Tibial artery (tissue), 4 donors: ENCODE measurements at regions not wholly inside any gene's neighbourhood (a gene's known extent, or its start where the extent isn't known, plus 50 kb on each side); places are given as distances from the start of the nearest gene placed in this dataset.

Experiments
- DNase-seq, 2 donors: peaks; one replicate each; pipeline ENCODE4 v3.0.0-alpha.2; 2019
- H3K27ac ChIP-seq, 2 donors: fragments of 200-600 bp; sonication (generic) in 1 of 2; 1 replicate in 1 of 2; 2 replicates in 1 of 2; pipeline ENCODE4 v1.5.1; 2018 to 2019; ENCODE audit warnings: mild to moderate bottlenecking in 1 of 2
- H3K27me3 ChIP-seq, 2 donors: fragments of 200-600 bp; sonication (generic) in 1 of 2; one replicate each; pipeline versions ENCODE4 v1.5.1 to v1.6.0; 2016 to 2019
- H3K36me3 ChIP-seq, 3 donors: fragments of 200-600 bp; sonication (generic) in 2 of 3; one replicate each; pipeline ENCODE4 v1.5.1; 2016 to 2019; ENCODE audit warnings: mild to moderate bottlenecking in 2 of 3
- H3K4me1 ChIP-seq, 4 donors: fragments of 200-600 bp; sonication (generic) in 2 of 4; 1 replicate in 3 of 4; 2 replicates in 1 of 4; pipeline ENCODE4 v1.5.1; 2016 to 2019
- H3K4me3 ChIP-seq, 2 donors: fragments of 200-600 bp; sonication (generic) in 1 of 2; 1 replicate in 1 of 2; 2 replicates in 1 of 2; pipeline ENCODE4 v1.5.1; 2018 to 2019; ENCODE audit warnings: mild to moderate bottlenecking in 2 of 2
- H3K9me3 ChIP-seq, 3 donors: fragments of 200-600 bp; sonication (generic) in 1 of 3; one replicate each; pipeline ENCODE4 v1.5.1; 2016 to 2019
- intact Hi-C: fragments of 100-400 bp; cut with DNase I; formaldehyde crosslinking; loops from one replicate; pipeline ENCODE4 v1.15.0; 2023; ENCODE audit warnings: low total_unique reads
- TF ChIP-seq, protein P1 (sequence below), 2 experiments: fragments of 200-600 bp in 1 of 2; fragments of 450-650 bp in 1 of 2; IDR thresholded peaks; one replicate each; pipeline ENCODE4 v1.5.1; 2017 to 2019; ENCODE audit warnings: antibody characterized with exemption in 2 of 2, mild to moderate bottlenecking in 1 of 2, moderate library complexity in 1 of 2

DNA sequence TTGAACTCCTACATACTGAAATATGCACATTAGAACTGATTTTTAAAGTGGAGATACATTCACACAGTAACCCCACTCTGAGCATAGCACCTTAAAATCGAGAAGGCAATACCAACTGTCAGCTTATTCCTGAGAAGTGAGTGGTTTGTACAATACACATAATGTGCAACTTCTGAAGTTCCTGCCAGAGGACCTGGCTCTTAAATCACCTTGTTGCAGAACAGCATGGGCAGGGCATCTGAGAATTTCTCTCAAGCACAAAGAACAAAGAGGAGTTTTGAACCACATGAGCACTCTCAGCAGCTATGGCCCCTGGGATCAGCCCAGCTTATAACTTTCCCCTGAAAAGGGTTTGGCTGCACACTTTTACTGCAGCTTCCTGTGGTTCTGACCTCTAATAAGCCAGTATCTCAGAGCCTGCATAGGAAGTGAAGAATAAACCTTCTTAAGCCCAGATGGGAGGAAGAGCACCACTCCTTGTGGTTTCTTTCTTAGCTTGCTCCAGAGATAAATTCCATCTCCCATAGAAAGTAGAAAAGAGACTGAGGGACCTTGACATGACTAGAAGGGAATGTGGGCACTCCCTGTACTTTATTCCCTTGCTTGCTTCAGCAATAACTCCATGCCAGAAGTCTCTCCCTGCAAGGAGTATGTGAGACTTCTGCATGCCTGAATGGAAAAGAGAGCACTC, 862.3 kb downstream of the SUCLG1 start:
- H3K9me3 ChIP-seq: peaks cover 0 to 2% (median 0%) of the 10 kb centered on the region in 3 donors
- no peaks in the 10 kb centered on the region for H3K36me3 ChIP-seq
- no peaks in the 10 kb centered on the region for H3K4me1 ChIP-seq
- H3K27me3 ChIP-seq: no peaks in the 10 kb centered on the region
- no peak for DNase-seq
- no peak overlapping the region for H3K4me3 ChIP-seq
- TF ChIP-seq, protein P1, sequence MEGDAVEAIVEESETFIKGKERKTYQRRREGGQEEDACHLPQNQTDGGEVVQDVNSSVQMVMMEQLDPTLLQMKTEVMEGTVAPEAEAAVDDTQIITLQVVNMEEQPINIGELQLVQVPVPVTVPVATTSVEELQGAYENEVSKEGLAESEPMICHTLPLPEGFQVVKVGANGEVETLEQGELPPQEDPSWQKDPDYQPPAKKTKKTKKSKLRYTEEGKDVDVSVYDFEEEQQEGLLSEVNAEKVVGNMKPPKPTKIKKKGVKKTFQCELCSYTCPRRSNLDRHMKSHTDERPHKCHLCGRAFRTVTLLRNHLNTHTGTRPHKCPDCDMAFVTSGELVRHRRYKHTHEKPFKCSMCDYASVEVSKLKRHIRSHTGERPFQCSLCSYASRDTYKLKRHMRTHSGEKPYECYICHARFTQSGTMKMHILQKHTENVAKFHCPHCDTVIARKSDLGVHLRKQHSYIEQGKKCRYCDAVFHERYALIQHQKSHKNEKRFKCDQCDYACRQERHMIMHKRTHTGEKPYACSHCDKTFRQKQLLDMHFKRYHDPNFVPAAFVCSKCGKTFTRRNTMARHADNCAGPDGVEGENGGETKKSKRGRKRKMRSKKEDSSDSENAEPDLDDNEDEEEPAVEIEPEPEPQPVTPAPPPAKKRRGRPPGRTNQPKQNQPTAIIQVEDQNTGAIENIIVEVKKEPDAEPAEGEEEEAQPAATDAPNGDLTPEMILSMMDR (IDR thresholded peaks at IDR 0.05): no peak
- intact Hi-C loops: no loop called here
- no peak overlapping the region for H3K27ac ChIP-seq

DNA sequence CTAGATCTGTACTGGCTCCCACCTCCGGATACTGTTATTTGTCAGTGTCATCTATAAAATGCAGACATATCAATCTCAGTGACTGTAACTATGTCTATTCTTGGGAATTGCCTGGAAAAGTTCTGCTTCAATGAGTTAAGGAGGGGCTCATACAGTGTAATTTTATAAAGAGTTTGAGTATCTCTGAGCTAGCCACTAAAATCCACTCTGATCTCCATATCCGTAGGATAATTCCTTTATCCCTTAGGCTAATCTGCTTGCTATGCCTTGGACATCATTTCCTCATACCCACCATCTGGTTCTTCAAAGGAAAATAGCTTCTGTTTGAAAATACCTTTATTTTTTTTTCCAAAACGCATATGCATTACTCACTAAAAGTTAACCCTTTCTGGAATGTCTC, 863.2 kb downstream of the SUCLG1 start:
- H3K4me1 ChIP-seq: no peaks in the 10 kb centered on the region
- H3K9me3 ChIP-seq: peaks cover 0 to 2% (median 0%) of the 10 kb centered on the region in 3 donors
- DNase-seq: no peak
- intact Hi-C loops: no loop called here
- no peak overlapping the region for H3K27ac ChIP-seq
- no peaks in the 10 kb centered on the region for H3K36me3 ChIP-seq
- TF ChIP-seq, protein P1 (IDR thresholded peaks at IDR 0.05): no peak
- H3K27me3 ChIP-seq: no peaks in the 10 kb centered on the region
- H3K4me3 ChIP-seq: no peak overlapping the region

DNA sequence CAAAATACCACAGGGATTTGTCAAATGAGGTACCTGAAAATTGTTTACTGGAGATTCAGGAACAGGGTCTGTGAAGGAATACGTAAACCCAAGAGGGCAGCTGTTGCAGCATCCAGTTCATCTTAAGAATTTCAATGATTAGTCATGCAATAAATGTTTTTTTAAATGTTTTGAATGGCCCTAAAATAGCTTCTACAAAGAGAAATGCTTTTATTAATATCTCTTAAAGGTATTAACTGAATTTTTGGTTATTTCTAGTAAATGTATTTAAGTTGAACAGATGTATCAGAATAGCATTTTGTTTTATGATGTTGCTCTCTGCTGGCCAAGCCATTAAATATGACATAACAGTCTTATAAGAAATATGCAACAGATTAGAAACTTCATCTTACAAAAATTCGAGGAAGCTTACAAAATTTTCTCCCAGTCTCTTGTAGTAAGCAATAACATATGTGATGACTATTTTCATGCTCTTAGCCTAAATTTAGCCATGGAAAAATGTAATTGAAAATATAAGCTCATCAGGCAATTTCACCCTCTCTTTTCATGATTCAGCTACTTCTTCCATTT, 863.9 kb downstream of the SUCLG1 start:
- Histone ChIP-seq H3K4me3 (no peak overlapping the region), H3K27me3 (no peaks in the 10 kb centered on the region), H3K36me3 (no peaks in the 10 kb centered on the region), H3K27ac (no peak overlapping the region), H3K9me3 (peaks cover 0 to 2% (median 0%) of the 10 kb centered on the region in 3 donors), H3K4me1 (no peaks in the 10 kb centered on the region)
- intact Hi-C loops: no loop called here
- no peak for DNase-seq
- TF ChIP-seq, protein P1 (IDR thresholded peaks at IDR 0.05): no peak

DNA sequence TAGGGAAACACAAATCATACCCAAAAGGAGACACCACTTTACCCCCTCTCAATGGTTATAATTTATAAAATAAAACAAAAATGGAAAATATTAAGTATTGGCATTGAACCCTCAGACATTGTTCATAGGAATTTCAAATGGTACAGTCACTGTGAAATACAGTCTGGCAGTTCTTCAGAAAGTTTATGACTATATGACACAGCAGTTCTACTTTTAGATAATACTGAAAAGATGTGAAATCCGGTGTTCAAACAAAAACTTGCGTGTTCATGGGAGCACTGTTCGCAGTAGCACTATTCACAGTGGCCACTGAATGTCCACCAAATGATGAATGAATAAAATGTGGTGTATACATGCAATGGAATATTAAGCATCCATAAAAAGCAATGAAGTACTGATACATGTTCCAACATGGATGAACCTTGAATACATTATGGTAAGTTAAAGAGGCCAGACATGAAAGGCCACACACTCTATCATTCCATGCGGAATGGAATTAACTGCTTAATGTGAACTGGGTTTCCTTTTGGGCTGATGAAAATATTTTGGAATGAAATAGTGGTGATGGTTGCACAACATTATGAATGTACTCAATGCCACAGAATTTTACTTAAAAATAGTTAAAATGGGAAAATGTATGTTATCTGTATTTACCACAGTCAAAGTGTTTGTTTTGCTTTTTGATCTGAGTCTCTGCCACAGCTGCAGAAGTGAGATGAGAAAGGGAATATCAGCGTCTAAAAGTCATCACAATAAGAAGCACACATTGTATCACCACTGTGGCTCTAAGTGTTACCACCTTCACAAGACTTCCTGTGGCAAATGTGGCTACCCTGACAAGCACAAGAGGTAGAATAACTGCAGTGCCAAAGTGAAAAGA, 864.6 kb downstream of the SUCLG1 start:
- H3K9me3 ChIP-seq: peaks cover 0 to 2% (median 0%) of the 10 kb centered on the region in 3 donors
- no peaks in the 10 kb centered on the region for H3K27me3 ChIP-seq
- H3K4me3 ChIP-seq: no peak overlapping the region
- no peaks in the 10 kb centered on the region for H3K4me1 ChIP-seq
- no peak for DNase-seq
- intact Hi-C loops: no loop called here
- no peak overlapping the region for H3K27ac ChIP-seq
- TF ChIP-seq, protein P1 (IDR thresholded peaks at IDR 0.05): no peak
- H3K36me3 ChIP-seq: no peaks in the 10 kb centered on the region

DNA sequence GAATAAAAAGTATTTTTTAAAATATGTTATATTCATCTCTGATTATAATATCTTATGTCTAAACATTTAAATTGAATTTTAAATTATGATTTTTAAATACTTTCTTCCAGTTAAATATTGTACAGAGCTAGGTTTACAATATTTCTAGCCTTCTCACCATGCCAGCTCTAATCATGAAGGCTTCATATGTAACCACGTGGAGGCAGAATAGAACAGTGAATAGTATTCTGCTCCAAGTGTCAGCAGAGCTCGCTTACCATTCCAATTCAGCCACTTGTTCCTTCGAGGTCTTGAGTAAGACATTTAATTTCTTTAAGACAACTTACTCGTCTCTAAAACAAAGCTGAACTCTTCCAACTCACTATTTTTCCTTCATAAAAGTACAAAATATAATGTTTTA, 871.8 kb downstream of the SUCLG1 start:
- Histone ChIP-seq H3K4me1 (no peaks in the 10 kb centered on the region), H3K4me3 (no peak overlapping the region), H3K36me3 (no peaks in the 10 kb centered on the region), H3K9me3 (no peaks in the 10 kb centered on the region), H3K27me3 (no peaks in the 10 kb centered on the region), H3K27ac (no peak overlapping the region)
- no peak for DNase-seq
- TF ChIP-seq, protein P1 (IDR thresholded peaks at IDR 0.05): no peak
- intact Hi-C loops: no loop called here
